Heart left ventricle (tissue), 16 donors: ENCODE measurements at regions not wholly inside any gene's neighbourhood (a gene's known extent, or its start where the extent isn't known, plus 50 kb on each side); places are given as distances from the start of the nearest gene placed in this dataset.

Experiments
- ATAC-seq, 4 donors: fragments of 200-7000 bp; cut with Tn5 transposase; one replicate each; pipeline ENCODE4 v1.9.1; 2020 to 2022; ENCODE audit warnings: moderate library complexity in 4 of 4, mild to moderate bottlenecking in 3 of 4, moderate number of reproducible peaks in 1 of 4
- DNase-seq, 5 donors: peaks; one replicate each; pipeline ENCODE4 v3.0.0-alpha.2; 2020
- H3K27ac ChIP-seq, 12 donors: fragments of 200-600 bp; sonication (generic) in 4 of 12; one replicate each; pipeline versions ENCODE4 v1.5.0 to v1.8.0; 2016 to 2022; ENCODE audit warnings: mild to moderate bottlenecking in 2 of 12
- H3K27me3 ChIP-seq, 9 donors: fragments of 200-600 bp; sonication (generic) in 2 of 9; one replicate each; pipeline versions ENCODE4 v1.5.1 to v1.8.0; 2016 to 2022; ENCODE audit warnings: mild to moderate bottlenecking in 3 of 9
- H3K36me3 ChIP-seq, 9 donors: fragments of 200-600 bp; sonication (generic) in 2 of 9; one replicate each; pipeline versions ENCODE4 v1.5.0 to v1.8.0; 2018 to 2022; ENCODE audit warnings: mild to moderate bottlenecking in 2 of 9
- H3K4me1 ChIP-seq, 12 donors: fragments of 200-600 bp; sonication (generic) in 4 of 12; one replicate each; pipeline versions ENCODE4 v1.5.0 to v1.8.0; 2016 to 2022; ENCODE audit warnings: mild to moderate bottlenecking in 3 of 12
- H3K4me3 ChIP-seq, 12 donors: fragments of 200-600 bp; sonication (generic) in 4 of 12; one replicate each; pipeline versions ENCODE4 v1.5.0 to v1.8.0; 2017 to 2022; ENCODE audit warnings: mild to moderate bottlenecking in 9 of 12, moderate library complexity in 4 of 12
- H3K9me3 ChIP-seq, 12 donors: fragments of 200-600 bp; sonication (generic) in 4 of 12; one replicate each; pipeline versions ENCODE4 v1.5.0 to v1.8.0; 2016 to 2022; ENCODE audit warnings: mild to moderate bottlenecking in 1 of 12
- POLR2A ChIP-seq, 2 donors: fragments of 450-650 bp; IDR thresholded peaks; one replicate each; pipeline ENCODE4 v1.6.1; 2017; ENCODE audit warnings: antibody characterized with exemption in 2 of 2, mild to moderate bottlenecking in 2 of 2, moderate library complexity in 2 of 2
- WGBS, 4 donors: extraction: QIAGEN DNeasy Blood & Tissue Kit in 2 of 4; methylation state at CpG; one replicate each; pipeline versions ENCODE4 v1.1.5 to v1.1.7; 2013 to 2018; 5-methylcytosine and 5-hydroxymethylcytosine counted together
- intact Hi-C, 10 donors: fragments of 100-400 bp; cut with DNase I; formaldehyde crosslinking; loops; one replicate each; pipeline versions ENCODE4 v1.11.1 to v1.14.2; 2022
- TF ChIP-seq, protein P1 (sequence below), 12 donors: fragments of 200-600 bp; sonication (generic) in 4 of 12; IDR thresholded peaks; one replicate each; pipeline versions ENCODE4 v1.5.0 to v1.8.0; 2018 to 2022; ENCODE audit warnings: antibody characterized with exemption in 12 of 12, mild to moderate bottlenecking in 5 of 12
- donor health status: ischemic (EF 13 %, LVEDD 7.1; RV severe dilation, severe dysfunction).
- donor health status: healthy with polysubstance abuse.
- donor health status: DM: no; HTN: yes; CAD: no.
- donor health status: DM: no; HTN: no; CAD: no.
- donor health status: ischemic (EF 25% LVEDD 6.9; RV normal size, moderate dysfunction).
- donor health status: ischemic (EF 25% LVEDD 5.7; RV mildly dilated, moderate dysfunction).
- donor health status: healthy.
- donor health status: DM: yes; HTN: yes; CAD: no.
- donor health status: ischemic (EF 35%, LVEDD 5.7; RV mildly dilated, moderate dysfunction).
- donor health status: nonischemic (EF 11% LVEDD 7.7; RV severe dilation, severe dysfunction).
- donor health status: DM: yes; HTN: yes; CAD: no.
- donor health status: PGD.
- donor health status: ischemic (EF 29% LVEDD 5.4; RV normal size, mild dysfunction).
- donor health status: nonischemic (EF 23%, LVEDD 6.1; RV moderate dilation, normal function).

GRCh38 chr12:93086288-93086727, 157.2 kb upstream of the EEA1 start:
- H3K4me3 ChIP-seq: no peak overlapping the region
- no peak overlapping the region for H3K27ac ChIP-seq
- H3K9me3 ChIP-seq: peaks cover 0 to 14% (median 0%) of the 10 kb centered on the region in 12 donors
- TF ChIP-seq, protein P1, sequence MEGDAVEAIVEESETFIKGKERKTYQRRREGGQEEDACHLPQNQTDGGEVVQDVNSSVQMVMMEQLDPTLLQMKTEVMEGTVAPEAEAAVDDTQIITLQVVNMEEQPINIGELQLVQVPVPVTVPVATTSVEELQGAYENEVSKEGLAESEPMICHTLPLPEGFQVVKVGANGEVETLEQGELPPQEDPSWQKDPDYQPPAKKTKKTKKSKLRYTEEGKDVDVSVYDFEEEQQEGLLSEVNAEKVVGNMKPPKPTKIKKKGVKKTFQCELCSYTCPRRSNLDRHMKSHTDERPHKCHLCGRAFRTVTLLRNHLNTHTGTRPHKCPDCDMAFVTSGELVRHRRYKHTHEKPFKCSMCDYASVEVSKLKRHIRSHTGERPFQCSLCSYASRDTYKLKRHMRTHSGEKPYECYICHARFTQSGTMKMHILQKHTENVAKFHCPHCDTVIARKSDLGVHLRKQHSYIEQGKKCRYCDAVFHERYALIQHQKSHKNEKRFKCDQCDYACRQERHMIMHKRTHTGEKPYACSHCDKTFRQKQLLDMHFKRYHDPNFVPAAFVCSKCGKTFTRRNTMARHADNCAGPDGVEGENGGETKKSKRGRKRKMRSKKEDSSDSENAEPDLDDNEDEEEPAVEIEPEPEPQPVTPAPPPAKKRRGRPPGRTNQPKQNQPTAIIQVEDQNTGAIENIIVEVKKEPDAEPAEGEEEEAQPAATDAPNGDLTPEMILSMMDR (IDR thresholded peaks at IDR 0.05): no peak
- no peak for TF ChIP-seq POLR2A (IDR thresholded peaks at IDR 0.05)
- 96 to 100% (median 99%) methylated on average over 3 of the region's 3 CpGs for WGBS, 4 donors
- H3K4me1 ChIP-seq: peaks cover 0 to 14% (median 0%) of the 10 kb centered on the region in 12 donors
- no peaks in the 10 kb centered on the region for H3K36me3 ChIP-seq
- ATAC-seq (no peak), DNase-seq (no peak)
- H3K27me3 ChIP-seq: no peaks in the 10 kb centered on the region
- intact Hi-C loops: no loop called here

- TF ChIP-seq, protein P1 (IDR thresholded peaks at IDR 0.05): no peak
- TF ChIP-seq POLR2A (IDR thresholded peaks at IDR 0.05): no peak
- ATAC-seq (no peak), DNase-seq (no peak)
- Histone ChIP-seq H3K27me3 (no peaks in the 10 kb centered on the region), H3K4me3 (no peak overlapping the region), H3K27ac (no peak overlapping the region), H3K9me3 (peaks cover 0 to 13% (median 0%) of the 10 kb centered on the region in 12 donors), H3K4me1 (peaks cover 0 to 14% (median 0%) of the 10 kb centered on the region in 12 donors), H3K36me3 (no peaks in the 10 kb centered on the region)
- WGBS, 4 donors: 77 to 85% (median 77%) methylated on average over 6 of the region's 6 CpGs
- intact Hi-C loops: no loop called here
These were observed 158.9 kb upstream of the EEA1 start for GRCh38 chr12:93087840-93088610.

DNA sequence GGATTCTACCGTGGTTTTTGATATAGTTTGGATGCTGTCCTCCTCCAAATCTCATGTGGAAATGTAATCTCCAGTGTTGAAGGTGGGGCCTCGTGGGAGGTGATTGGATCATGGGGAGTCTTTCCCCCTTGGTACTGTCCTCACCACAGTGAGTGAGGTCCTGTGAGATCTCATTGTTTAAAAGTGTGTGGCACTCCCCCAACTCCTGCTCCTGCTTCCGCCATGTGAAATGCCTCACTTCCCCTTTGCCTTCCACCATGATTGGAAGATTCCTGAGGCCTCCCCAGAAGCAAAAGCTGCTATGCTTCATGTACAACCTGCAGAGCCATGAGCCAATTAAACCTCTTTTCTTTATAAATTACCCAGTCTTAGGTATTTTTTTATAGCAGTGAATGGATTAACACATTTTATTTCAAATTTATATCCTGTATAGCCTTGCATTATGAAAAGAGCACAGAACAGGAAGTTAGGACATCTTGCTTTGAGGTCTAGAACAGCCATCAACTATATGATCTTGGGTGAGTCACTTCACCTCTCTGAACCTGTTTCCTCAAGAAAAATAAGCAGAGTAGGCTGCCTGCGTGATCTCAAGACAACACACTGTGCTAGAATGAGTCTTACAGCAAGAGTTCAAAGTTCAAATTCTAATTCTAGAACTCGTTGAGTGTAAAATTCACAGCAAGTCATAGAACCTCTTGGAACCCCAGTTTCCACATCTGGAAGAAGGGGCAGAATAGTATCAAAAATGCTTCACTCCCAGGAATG, 160.9 kb upstream of the EEA1 start:
- intact Hi-C loops: loop anchor here in 1 of 10 donors (10.0 kb wide), 1 partner anchor 305 kb away; no protein-coding TSS in a partner anchor
- H3K36me3 ChIP-seq: no peaks in the 10 kb centered on the region
- H3K4me3 ChIP-seq: no peak overlapping the region
- TF ChIP-seq, protein P1 (IDR thresholded peaks at IDR 0.05): no peak
- no peak for TF ChIP-seq POLR2A (IDR thresholded peaks at IDR 0.05)
- H3K27ac ChIP-seq: peak overlapping the region in 1 of 12 donors; percentile 5
- H3K27me3 ChIP-seq: no peaks in the 10 kb centered on the region
- 76 to 85% (median 76%) methylated on average over 5 of the region's 5 CpGs for WGBS, 4 donors
- H3K9me3 ChIP-seq: peaks cover 0 to 13% (median 0%) of the 10 kb centered on the region in 12 donors
- ATAC-seq: no peak
- no peak for DNase-seq
- H3K4me1 ChIP-seq: peaks cover 0 to 14% (median 0%) of the 10 kb centered on the region in 12 donors

- H3K9me3 ChIP-seq: peaks cover 0 to 12% (median 0%) of the 10 kb centered on the region in 12 donors
- H3K36me3 ChIP-seq: no peaks in the 10 kb centered on the region
- ATAC-seq: no peak
- no peak overlapping the region for H3K27ac ChIP-seq
- H3K27me3 ChIP-seq: no peaks in the 10 kb centered on the region
- H3K4me3 ChIP-seq: no peak overlapping the region
- intact Hi-C loops: loop anchor here in 1 of 10 donors (10.0 kb wide), 1 partner anchor 304 kb away; no protein-coding TSS in a partner anchor
- TF ChIP-seq, protein P1 (IDR thresholded peaks at IDR 0.05): no peak
- TF ChIP-seq POLR2A (IDR thresholded peaks at IDR 0.05): no peak
- DNase-seq: no peak
- peaks cover 0 to 14% (median 0%) of the 10 kb centered on the region in 12 donors for H3K4me1 ChIP-seq
These were observed 161.7 kb upstream of the EEA1 start for GRCh38 chr12:93090731-93091172.
